Upper lobe of right lung (tissue), 1 donor: ENCODE measurements at regions not wholly inside any gene's neighbourhood (a gene's known extent, or its start where the extent isn't known, plus 50 kb on each side); places are given as distances from the start of the nearest gene placed in this dataset.

ENCODE experiments used
- ATAC-seq: fragments of 200-7000 bp; cut with Tn5 transposase; one replicate; pipeline ENCODE4 v1.9.1; 2020; ENCODE audit warnings: mild to moderate bottlenecking, moderate library complexity
- DNase-seq: peaks from one replicate; pipeline ENCODE4 v3.0.0-alpha.2; 2020
- H3K27ac ChIP-seq: fragments of 200-600 bp; one replicate; pipeline ENCODE4 v1.8.0; 2022
- H3K27me3 ChIP-seq: fragments of 200-600 bp; one replicate; pipeline ENCODE4 v1.8.0; 2022; ENCODE audit warnings: mild to moderate bottlenecking
- H3K36me3 ChIP-seq: fragments of 200-600 bp; one replicate; pipeline ENCODE4 v1.8.0; 2022
- H3K4me1 ChIP-seq: fragments of 200-600 bp; one replicate; pipeline ENCODE4 v1.8.0; 2022
- H3K4me3 ChIP-seq: fragments of 200-600 bp; one replicate; pipeline ENCODE4 v1.8.0; 2022; ENCODE audit warnings: mild to moderate bottlenecking
- H3K9me3 ChIP-seq: fragments of 200-600 bp; one replicate; pipeline ENCODE4 v1.8.0; 2022
- intact Hi-C: fragments of 100-400 bp; cut with DNase I; formaldehyde crosslinking; loops from one replicate; pipeline ENCODE4 v1.11.0; 2022
- TF ChIP-seq, protein P1 (sequence below): fragments of 200-600 bp; IDR thresholded peaks from one replicate; pipeline ENCODE4 v1.8.0; 2022; ENCODE audit warnings: antibody characterized with exemption
- donor health status: DM: no; HTN: yes; CAD: no; lungs with severe emphysema.

DNA sequence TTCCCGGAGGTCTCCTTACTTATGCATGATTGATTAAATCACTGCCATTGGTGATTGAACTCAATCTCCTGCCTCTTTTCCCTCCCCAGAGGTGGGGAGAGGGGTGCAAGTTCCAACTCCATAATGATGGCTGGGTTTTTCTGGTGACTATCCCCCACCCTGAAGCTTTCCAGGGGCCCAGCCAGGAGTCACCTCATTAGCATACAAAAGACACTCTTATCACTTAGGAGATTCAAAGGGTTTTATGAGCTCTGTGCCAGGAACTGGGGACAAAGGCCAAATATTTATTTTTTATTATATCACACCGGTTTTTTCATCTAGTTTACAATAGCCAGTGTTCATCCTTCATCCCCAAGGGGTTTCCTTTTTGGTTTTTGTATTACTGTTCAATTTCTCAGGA lies 300.7 kb downstream of the ETNK1 start:
- H3K27me3 ChIP-seq, result no peaks in the 10 kb centered on the region
- H3K36me3 ChIP-seq, result no peaks in the 10 kb centered on the region
- TF ChIP-seq, protein P1, sequence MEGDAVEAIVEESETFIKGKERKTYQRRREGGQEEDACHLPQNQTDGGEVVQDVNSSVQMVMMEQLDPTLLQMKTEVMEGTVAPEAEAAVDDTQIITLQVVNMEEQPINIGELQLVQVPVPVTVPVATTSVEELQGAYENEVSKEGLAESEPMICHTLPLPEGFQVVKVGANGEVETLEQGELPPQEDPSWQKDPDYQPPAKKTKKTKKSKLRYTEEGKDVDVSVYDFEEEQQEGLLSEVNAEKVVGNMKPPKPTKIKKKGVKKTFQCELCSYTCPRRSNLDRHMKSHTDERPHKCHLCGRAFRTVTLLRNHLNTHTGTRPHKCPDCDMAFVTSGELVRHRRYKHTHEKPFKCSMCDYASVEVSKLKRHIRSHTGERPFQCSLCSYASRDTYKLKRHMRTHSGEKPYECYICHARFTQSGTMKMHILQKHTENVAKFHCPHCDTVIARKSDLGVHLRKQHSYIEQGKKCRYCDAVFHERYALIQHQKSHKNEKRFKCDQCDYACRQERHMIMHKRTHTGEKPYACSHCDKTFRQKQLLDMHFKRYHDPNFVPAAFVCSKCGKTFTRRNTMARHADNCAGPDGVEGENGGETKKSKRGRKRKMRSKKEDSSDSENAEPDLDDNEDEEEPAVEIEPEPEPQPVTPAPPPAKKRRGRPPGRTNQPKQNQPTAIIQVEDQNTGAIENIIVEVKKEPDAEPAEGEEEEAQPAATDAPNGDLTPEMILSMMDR, result no peak
- no peaks in the 10 kb centered on the region for H3K4me1 ChIP-seq
- H3K9me3 ChIP-seq, result no peaks in the 10 kb centered on the region
- intact Hi-C loops, result no loop called here
- H3K4me3 ChIP-seq, result no peak overlapping the region
- ATAC-seq (no peak), DNase-seq (no peak)
- no peak overlapping the region for H3K27ac ChIP-seq

DNA sequence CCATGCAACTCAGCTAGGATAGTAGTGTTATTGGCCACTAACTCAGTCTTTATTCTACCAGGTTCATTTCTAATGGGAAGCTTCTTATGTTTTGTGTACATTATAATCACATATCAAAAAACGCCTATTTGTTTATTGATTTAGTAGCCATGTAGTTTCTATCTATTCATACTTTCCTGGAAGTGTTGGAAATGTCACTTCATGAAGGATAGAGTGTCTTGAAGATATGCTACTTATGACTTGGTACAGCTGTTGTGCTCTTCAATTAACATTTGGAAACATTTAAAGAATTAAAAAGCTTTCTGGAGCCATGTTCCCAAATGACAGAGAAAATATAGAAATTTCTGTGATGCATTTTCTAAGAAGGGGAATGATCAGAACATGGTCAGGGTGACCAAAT lies 307.5 kb downstream of the ETNK1 start:
- Histone ChIP-seq H3K27me3 (no peaks in the 10 kb centered on the region), H3K4me3 (no peak overlapping the region), H3K4me1 (no peaks in the 10 kb centered on the region), H3K27ac (no peak overlapping the region), H3K9me3 (no peaks in the 10 kb centered on the region), H3K36me3 (no peaks in the 10 kb centered on the region)
- no peak for ATAC-seq
- TF ChIP-seq, protein P1, result no peak
- no peak for DNase-seq
- intact Hi-C loops, result no loop called here

DNA sequence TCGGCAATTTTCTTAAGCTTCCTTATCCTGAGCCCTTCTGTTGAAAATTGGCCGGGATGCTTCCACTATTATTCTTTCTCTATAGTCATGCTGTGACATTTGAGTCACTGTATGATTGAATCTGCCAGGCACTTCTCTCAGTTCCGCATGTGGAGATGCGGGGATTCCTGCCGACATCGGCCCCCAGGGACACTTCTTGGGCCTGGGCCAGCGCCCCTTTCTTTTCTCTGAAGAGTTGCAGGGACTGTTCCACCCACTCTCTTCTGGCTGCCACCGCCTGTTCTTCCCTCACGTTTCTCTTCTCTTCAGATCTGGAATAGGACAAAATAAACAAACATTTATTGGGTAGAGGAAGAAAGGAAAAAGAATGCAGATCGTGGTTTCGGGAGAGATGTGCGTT lies 310.1 kb downstream of the ETNK1 start:
- no peak for ATAC-seq
- no peak overlapping the region for H3K27ac ChIP-seq
- H3K4me3 ChIP-seq, result no peak overlapping the region
- H3K9me3 ChIP-seq, result no peaks in the 10 kb centered on the region
- no peaks in the 10 kb centered on the region for H3K27me3 ChIP-seq
- DNase-seq, result no peak
- no peaks in the 10 kb centered on the region for H3K36me3 ChIP-seq
- intact Hi-C loops, result no loop called here
- H3K4me1 ChIP-seq, result no peaks in the 10 kb centered on the region
- TF ChIP-seq, protein P1, result no peak

DNA sequence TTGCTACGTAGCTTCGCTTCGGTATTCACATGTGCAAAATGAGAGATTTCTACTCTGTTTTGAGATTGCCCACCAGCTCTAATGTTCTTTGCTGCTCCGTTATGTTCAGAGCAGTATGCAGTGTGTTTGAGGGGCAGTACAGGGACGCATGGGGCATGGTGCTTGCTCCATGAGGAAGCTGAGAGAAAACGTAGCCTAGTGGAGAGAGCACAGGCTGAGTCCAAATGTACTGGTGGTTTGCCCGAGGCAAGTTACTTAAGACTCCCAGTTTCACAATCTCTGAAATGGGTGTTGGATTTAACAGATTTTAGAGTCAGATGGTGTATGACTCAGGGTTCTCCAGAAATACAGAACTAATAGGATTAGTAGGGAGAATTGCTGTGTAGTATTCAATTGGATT lies 310.5 kb downstream of the ETNK1 start:
- ATAC-seq, result no peak
- Histone ChIP-seq H3K9me3 (no peaks in the 10 kb centered on the region), H3K4me3 (no peak overlapping the region), H3K4me1 (no peaks in the 10 kb centered on the region), H3K27ac (no peak overlapping the region), H3K36me3 (no peaks in the 10 kb centered on the region), H3K27me3 (no peaks in the 10 kb centered on the region)
- DNase-seq, result no peak
- intact Hi-C loops, result no loop called here
- TF ChIP-seq, protein P1, result no peak

DNA sequence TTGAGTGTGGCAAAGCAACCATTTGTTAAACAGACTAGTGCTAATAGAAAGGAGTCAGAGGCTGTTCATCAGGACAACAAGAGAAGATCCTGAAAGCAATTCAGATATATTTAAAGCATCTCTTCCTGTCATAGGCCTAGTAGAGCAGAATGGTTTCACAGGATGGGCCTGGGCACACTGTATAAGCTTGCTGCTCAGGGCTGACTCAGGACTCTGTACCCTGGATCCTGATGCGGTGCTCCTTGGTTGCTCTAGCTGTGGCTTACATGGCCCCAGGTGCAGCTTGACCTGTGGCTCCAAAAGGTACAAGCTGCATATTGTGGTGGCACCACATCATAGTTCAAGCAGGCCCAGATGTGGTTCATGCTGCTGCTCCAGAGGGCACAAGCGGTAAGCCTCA lies 313.4 kb downstream of the ETNK1 start:
- Histone ChIP-seq H3K36me3 (no peaks in the 10 kb centered on the region), H3K4me3 (no peak overlapping the region), H3K27me3 (no peaks in the 10 kb centered on the region), H3K9me3 (no peaks in the 10 kb centered on the region), H3K27ac (no peak overlapping the region), H3K4me1 (no peaks in the 10 kb centered on the region)
- no peak for DNase-seq
- TF ChIP-seq, protein P1, result no peak
- peak; percentile 35 for ATAC-seq
- intact Hi-C loops, result no loop called here

DNA sequence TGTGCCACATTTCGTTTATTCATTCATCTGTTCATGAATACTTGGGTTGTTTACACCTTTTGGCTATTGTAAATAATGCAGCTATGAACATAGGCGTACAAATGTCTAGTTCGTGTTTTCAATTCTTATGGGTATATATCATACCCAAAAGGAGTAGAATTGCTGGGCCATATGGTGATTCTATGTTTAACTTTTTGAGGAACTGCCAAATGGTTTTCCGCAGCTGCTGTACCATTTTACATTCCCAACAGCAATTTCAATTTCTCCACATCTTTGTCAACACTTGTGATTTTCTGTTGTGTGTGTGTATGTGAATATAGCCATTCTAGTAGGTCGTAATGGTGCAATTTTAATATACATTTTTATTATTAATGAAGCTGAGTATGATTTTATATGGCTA lies 326.2 kb downstream of the ETNK1 start:
- intact Hi-C loops, result no loop called here
- DNase-seq (no peak), ATAC-seq (no peak)
- H3K4me1 ChIP-seq, result no peaks in the 10 kb centered on the region
- no peak overlapping the region for H3K27ac ChIP-seq
- no peaks in the 10 kb centered on the region for H3K27me3 ChIP-seq
- TF ChIP-seq, protein P1, result no peak
- H3K9me3 ChIP-seq, result no peaks in the 10 kb centered on the region
- H3K36me3 ChIP-seq, result no peaks in the 10 kb centered on the region
- H3K4me3 ChIP-seq, result no peak overlapping the region
